ENCODE measurements at regions not wholly inside any gene's neighbourhood (a gene's known extent, or its start where the extent isn't known, plus 50 kb on each side); places are given as distances from the start of the nearest gene placed in this dataset.
A peak's percentile ranks its signal among the peaks of the same experiment; 100 is the strongest.

- peak in 1 of 2 experiments; percentile 35 for DNase-seq
These were observed 115.5 kb upstream of the CREB5 start for GRCh38 chr7:28296571-28297483.

DNA sequence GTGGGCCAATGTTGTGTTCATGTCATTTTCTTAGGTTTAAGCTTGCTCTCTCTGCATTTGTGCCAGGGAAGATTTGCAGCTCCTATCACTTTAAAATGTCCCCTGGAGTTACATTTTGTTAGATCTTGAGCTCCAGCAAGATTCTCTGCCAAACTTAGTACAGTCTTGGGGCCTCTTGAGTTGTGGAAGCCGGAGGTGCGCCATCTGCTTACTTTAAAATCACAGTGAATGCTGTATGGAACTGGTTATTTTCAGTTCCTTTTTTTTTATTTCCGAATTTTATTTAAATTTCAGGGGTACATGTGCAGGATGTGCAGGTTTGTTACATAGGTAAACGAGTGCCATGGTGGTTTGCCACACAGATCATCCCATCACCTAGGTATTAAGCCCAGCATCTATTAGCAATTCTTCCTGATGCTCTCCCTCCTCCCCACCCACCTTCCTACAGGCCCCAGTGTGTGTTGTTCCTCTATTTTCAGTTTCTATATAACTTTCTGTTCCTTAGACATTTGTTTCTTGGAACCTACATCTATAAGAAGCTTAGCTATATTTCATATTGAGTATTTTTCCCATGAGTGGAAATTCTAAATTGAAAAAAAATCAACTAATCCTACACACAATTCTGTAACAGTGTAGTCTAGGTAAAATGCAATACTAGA is 114.4 kb upstream of the CREB5 start:
- no peak for DNase-seq

- DNase-seq, result peak; percentile 27 to 66
These were observed 113.3 kb upstream of the CREB5 start for GRCh38 chr7:28298870-28299518.

DNA sequence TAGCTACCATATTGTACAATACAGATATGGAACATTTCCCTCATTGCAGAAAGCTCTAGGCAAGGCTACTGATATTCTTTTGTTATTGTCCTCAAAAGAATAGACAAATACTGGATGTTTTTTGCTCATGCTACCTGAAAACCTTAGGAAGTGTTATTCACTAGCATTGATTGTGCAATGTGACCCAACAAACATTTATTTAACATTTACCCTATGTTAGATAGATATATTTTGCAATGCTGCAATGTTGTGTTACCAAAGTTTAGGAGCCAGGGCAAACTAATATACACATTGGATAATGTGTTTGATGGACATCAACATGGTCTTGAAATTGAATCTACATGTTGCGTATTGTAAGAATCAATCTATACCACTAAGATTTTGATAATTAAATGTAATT is 112.8 kb upstream of the CREB5 start:
- no peak for DNase-seq

DNA sequence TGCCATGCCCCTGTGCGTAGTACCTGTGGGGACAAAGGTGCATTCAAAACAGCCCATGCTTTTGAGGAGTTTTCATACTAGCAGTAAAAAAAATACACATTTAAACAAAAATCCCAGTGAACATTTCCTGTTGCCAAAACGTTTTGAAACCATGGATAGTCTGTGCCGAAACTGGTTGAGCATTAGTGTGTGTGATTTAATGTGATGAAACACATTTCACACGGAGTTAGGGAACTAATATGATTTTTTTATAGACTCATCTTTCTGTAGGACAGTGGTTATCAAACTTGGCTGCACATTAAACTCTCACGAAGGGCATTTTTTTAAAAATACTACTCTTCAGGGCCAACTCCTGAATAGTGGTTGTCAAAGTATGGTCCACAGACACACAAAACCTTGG is 111.8 kb upstream of the CREB5 start:
- no peak for DNase-seq

GRCh38 chr7:28301148-28301641 is 111.1 kb upstream of the CREB5 start:
- no peak for DNase-seq

DNA sequence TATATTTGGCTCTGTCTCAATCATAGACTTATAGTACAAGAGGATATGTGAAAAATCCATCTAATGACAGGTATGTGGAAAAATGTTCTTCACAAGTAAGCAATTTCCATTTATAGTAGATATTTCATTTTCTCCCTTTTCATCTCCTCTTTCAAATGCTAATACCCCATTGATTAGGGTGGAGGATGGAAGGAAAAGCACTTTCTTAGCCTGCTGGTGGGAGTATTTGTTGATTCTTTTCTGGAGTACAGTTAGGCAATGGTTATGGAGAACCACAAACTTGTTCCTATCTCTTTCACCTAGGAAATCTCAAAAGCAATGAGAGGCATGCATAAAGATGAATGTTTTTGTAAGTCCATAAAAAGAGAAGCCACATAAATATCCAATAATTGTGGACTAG is 108.0 kb upstream of the CREB5 start:
- no peak for DNase-seq

GRCh38 chr7:28309704-28310459 is 102.4 kb upstream of the CREB5 start:
- DNase-seq, result no peak

DNA sequence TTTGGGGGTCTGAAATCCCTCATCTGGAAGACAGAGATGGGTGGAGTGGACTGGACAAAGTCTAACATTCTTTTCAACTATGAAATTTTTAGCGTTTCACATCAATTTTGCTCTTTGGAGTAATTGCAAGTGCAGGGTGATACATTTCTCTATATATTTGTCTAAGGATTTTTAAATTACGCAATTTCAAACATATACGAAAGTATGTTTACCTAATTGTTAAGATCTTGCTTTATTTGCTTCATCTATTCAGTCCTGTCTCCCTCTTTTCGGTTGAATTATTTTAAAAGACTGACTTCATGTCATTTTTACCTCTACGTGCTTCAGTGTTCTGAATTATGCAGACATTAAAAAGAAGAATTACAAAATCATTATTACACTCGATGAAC is 101.9 kb upstream of the CREB5 start:
- DNase-seq, result no peak

DNA sequence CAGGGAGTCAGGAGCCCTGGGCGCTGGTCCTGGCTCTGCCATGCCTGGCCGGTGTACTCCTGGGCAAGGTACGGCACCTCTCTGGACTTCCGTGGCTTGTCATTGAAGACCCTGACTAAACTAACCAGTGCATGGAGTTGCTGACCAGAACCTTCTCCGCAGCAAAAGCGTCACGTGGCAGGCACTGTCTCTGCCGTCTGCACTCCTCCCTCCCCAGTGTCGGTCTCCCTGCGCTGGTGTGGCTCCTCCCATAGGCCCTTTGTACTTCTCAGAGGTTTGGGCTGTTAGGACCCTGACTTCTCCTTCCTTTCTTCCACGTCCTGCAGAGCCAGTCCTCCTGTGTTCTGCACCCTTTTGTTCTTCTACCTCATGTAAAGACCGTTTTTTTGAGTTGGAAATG is 100.6 kb upstream of the CREB5 start:
- DNase-seq, result no peak

DNA sequence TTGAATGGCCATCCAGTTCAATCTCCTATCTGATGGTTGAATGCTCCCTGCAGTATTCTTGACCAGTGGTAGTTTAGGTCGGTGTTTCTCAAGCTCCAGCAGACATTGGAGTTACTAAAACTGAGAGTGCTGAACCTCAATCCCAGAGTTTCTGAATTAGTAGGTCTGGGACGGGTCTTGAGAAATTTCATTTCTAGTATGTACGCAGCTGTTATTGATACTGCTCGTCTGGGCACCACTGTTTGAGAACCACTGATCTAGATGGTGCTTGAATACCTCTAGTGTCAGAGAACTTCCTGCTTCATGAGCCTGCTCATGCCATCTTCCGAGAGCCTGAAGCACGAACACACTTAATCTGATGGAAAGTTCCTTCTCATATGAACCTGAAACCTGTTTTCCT is 99.4 kb upstream of the CREB5 start:
- DNase-seq, result no peak

GRCh38 chr7:28314841-28315240 is 97.5 kb upstream of the CREB5 start:
- no peak for DNase-seq

DNA sequence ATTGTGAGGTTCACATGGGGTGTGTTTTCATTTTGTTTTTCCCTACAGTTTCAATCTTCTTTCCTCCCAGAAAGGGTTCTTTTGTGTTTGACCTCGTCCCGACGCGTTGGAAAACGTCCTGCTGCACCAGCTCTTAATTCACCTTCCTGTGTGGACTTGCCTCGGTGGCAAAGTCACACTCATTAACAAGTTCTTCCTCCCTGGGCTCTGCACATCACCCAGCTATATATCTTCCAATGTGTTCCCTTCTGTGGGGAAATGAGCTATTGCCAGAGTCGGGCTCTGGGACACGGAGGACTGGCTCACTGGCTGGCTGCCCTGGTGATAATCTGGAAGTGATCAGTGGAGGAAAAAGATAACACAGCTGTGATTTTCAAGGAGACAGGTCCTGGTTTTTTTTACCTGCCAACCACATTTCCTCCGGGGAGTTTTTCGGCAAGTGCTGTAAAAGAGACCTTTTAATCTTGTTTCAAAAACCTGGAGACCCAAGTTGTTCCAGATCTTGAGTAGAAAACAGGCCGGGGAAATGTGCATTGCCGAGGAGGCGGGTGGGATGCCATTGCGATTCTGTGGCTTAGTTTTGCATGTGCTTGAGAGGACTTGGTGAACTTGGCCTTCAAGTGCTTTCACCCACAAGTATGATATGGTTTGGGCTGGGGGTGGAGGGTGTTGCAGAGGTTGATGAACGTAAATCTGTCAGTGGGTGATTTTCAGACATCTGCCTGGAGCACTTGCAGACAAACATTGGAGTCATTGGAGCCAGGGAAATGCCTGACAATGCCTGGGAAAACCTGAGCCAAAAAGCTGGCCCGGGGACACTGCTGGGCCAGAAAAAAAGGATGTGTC is 96.5 kb upstream of the CREB5 start:
- no peak for DNase-seq

- DNase-seq, result no peak
These were observed 95.8 kb upstream of the CREB5 start for GRCh38 chr7:28316489-28316888.

GRCh38 chr7:28318101-28318762 is 94.1 kb upstream of the CREB5 start:
- DNase-seq, result no peak

GRCh38 chr7:28323833-28324232 is 88.5 kb upstream of the CREB5 start:
- no peak for DNase-seq

GRCh38 chr7:28328146-28328545 is 84.2 kb upstream of the CREB5 start:
- DNase-seq, result no peak

- DNase-seq, result no peak
These were observed 83.3 kb upstream of the CREB5 start for GRCh38 chr7:28328822-28329660.

DNA sequence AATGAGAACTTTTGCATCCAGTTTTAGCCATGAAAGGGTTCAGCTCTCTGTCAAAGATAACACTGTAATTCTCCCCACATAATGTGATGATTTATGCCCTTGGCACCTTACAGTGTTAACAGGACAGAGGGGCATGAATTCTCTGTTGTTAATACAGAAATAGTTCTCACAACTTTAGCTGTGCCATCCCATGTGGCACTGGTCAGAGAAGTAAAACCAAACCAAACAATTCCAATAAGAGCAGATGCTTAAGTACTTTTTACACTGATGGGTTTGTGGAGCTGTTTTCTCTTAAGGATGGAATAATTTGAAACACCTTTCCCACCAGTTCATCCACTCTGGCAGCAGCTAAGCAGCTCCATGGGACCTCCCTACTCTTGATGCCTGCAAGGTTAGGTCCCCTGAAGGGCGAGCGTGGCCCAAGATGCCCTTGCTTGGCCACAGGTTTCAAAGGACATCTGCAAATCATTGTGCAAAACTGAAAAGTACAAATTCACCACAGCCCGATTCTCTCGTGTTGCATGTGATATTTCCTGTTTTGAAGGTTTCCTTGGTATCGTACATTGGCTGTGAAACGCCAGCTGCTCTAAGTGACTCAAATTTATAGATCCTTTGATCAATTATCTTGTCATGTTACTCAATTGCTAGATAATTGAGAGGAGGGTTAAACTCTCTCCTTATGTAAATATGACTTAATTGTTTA is 82.5 kb upstream of the CREB5 start:
- no peak for DNase-seq

Measured in NCI-H524 (cell line).